ENCODE measurements at regions not wholly inside any gene's neighbourhood (a gene's known extent, or its start where the extent isn't known, plus 50 kb on each side); places are given as distances from the start of the nearest gene placed in this dataset.

- no peak overlapping the region for H3K4me3 ChIP-seq (ENCODE audit: low read depth, low read length)
- no peaks in the 10 kb centered on the region for H3K9me3 ChIP-seq
- TF ChIP-seq CTCF (IDR thresholded peaks at IDR 0.05; ENCODE audit: low read depth, low read length): no peak
- H3K36me3 ChIP-seq: no peaks in the 10 kb centered on the region
- H3K4me1 ChIP-seq: no peaks in the 10 kb centered on the region
- H3K27me3 ChIP-seq: no peaks in the 10 kb centered on the region; the same call in 1 of the 2 replicates
- DNase-seq: no peak
These were observed 342.0 kb downstream of the MLLT3 start for GRCh38 chr9:20280330-20280729.

GRCh38 chr9:20276762-20277161 lies 345.5 kb downstream of the MLLT3 start:
- no peak overlapping the region for H3K4me3 ChIP-seq (ENCODE audit: low read depth, low read length)
- H3K9me3 ChIP-seq: no peaks in the 10 kb centered on the region
- no peaks in the 10 kb centered on the region for H3K27me3 ChIP-seq
- no peaks in the 10 kb centered on the region for H3K4me1 ChIP-seq
- TF ChIP-seq CTCF (IDR thresholded peaks at IDR 0.05; ENCODE audit: low read depth, low read length): no peak
- DNase-seq: no peak
- no peaks in the 10 kb centered on the region for H3K36me3 ChIP-seq

- Histone ChIP-seq H3K36me3 (no peaks in the 10 kb centered on the region), H3K4me1 (no peaks in the 10 kb centered on the region), H3K9me3 (no peaks in the 10 kb centered on the region), H3K4me3 (ENCODE audit: low read depth, low read length) (no peak overlapping the region), H3K27me3 (no peaks in the 10 kb centered on the region)
- no peak for DNase-seq
- no peak for TF ChIP-seq CTCF (IDR thresholded peaks at IDR 0.05; ENCODE audit: low read depth, low read length)
These were observed 350.6 kb downstream of the MLLT3 start for GRCh38 chr9:20271723-20272122.

GRCh38 chr9:20271096-20271495 lies 351.2 kb downstream of the MLLT3 start:
- Histone ChIP-seq H3K36me3 (no peaks in the 10 kb centered on the region), H3K27me3 (no peaks in the 10 kb centered on the region), H3K4me3 (ENCODE audit: low read depth, low read length) (no peak overlapping the region), H3K4me1 (no peaks in the 10 kb centered on the region), H3K9me3 (no peaks in the 10 kb centered on the region)
- TF ChIP-seq CTCF (IDR thresholded peaks at IDR 0.05; ENCODE audit: low read depth, low read length): no peak
- DNase-seq: no peak

GRCh38 chr9:20270161-20270560 lies 352.1 kb downstream of the MLLT3 start:
- Histone ChIP-seq H3K4me3 (ENCODE audit: low read depth, low read length) (no peak overlapping the region), H3K36me3 (no peaks in the 10 kb centered on the region), H3K27me3 (no peaks in the 10 kb centered on the region), H3K9me3 (no peaks in the 10 kb centered on the region), H3K4me1 (no peaks in the 10 kb centered on the region)
- no peak for DNase-seq
- TF ChIP-seq CTCF (IDR thresholded peaks at IDR 0.05; ENCODE audit: low read depth, low read length): no peak

- no peak for TF ChIP-seq CTCF (IDR thresholded peaks at IDR 0.05; ENCODE audit: low read depth, low read length)
- Histone ChIP-seq H3K9me3 (no peaks in the 10 kb centered on the region), H3K27me3 (no peaks in the 10 kb centered on the region), H3K4me3 (ENCODE audit: low read depth, low read length) (no peak overlapping the region), H3K36me3 (no peaks in the 10 kb centered on the region), H3K4me1 (no peaks in the 10 kb centered on the region)
- DNase-seq: no peak
These were observed 352.7 kb downstream of the MLLT3 start for GRCh38 chr9:20269620-20270019.

Data from BE2C (cell line).